Transverse colon (tissue), 4 donors: ENCODE measurements at regions not wholly inside any gene's neighbourhood (a gene's known extent, or its start where the extent isn't known, plus 50 kb on each side); places are given as distances from the start of the nearest gene placed in this dataset.

Experiments
- DNase-seq: peaks from one replicate; pipeline ENCODE4 v3.0.0-alpha.2; 2019
- H3K27ac ChIP-seq, 4 donors: fragments of 200-600 bp; sonication (generic); 2 replicates each; pipeline ENCODE4 v1.5.1; 2016 to 2018; ENCODE audit warnings: inconsistent platforms in 4 of 4
- H3K27me3 ChIP-seq: fragments of 200-600 bp; sonication (generic); 2 replicates; pipeline ENCODE4 v1.5.1; 2017; ENCODE audit warnings: inconsistent platforms
- H3K36me3 ChIP-seq, 4 donors: fragments of 200-600 bp; sonication (generic); 2 replicates each; pipeline ENCODE4 v1.5.1; 2017 to 2019; ENCODE audit warnings: inconsistent platforms in 4 of 4
- H3K4me1 ChIP-seq, 4 donors: fragments of 200-600 bp; sonication (generic); 2 replicates each; pipeline ENCODE4 v1.5.1; 2017 to 2020; ENCODE audit warnings: inconsistent platforms in 4 of 4
- H3K4me3 ChIP-seq, 4 donors: fragments of 200-600 bp; sonication (generic); 1 replicate in 1 of 4; 2 replicates in 3 of 4; pipeline versions ENCODE4 v1.5.1 to v1.6.1; 2017 to 2019; ENCODE audit warnings: inconsistent platforms in 4 of 4
- H3K9me3 ChIP-seq, 2 donors: fragments of 200-600 bp; sonication (generic); 2 replicates each; pipeline ENCODE4 v1.5.1; 2017 to 2019; ENCODE audit warnings: inconsistent platforms in 2 of 2
- EP300 ChIP-seq: sonication (generic); formaldehyde crosslinking; IDR thresholded peaks from one replicate; pipeline ENCODE4 v1.6.1; 2017; ENCODE audit warnings: antibody characterized with exemption, low read depth
- POLR2A ChIP-seq: fragments of 450-650 bp; IDR thresholded peaks from one replicate; pipeline ENCODE4 v1.6.1; 2016; ENCODE audit warnings: antibody characterized with exemption, mild to moderate bottlenecking, moderate library complexity
- POLR2AphosphoS5 ChIP-seq, 3 donors: sonication (generic); formaldehyde crosslinking; IDR thresholded peaks; one replicate each; pipeline ENCODE4 v1.6.1; 2016; ENCODE audit warnings: antibody characterized with exemption in 3 of 3
- WGBS, 2 donors: methylation state at CpG; one replicate each; pipeline ENCODE4 v1.1.5; 2018; ENCODE audit warnings: low coverage in 1 of 2; 5-methylcytosine and 5-hydroxymethylcytosine counted together
- in situ Hi-C, 4 donors: fragments of 200-750 bp; cut with MboI; loops; one replicate each; pipeline versions ENCODE4 v1.15.0 to v1.15.1; 2017; ENCODE audit warnings: low sequenced_read_pairs in 3 of 4, low pct_ligation_motif_present in 1 of 4, low pct_unique_long_range_greater_than_20kb in 1 of 4
- intact Hi-C: fragments of 100-400 bp; cut with DNase I; formaldehyde crosslinking; loops from one replicate; pipeline ENCODE4 v1.15.1; 2023; ENCODE audit warnings: low total_unique reads
- TF ChIP-seq, protein P1 (sequence below), 5 experiments: fragments of 200-600 bp in 3 of 5; fragments of 450-650 bp in 2 of 5; sonication (generic) in 3 of 5; IDR thresholded peaks; 1 replicate in 2 of 5; 2 replicates in 3 of 5; pipeline ENCODE4 v1.5.1; 2016 to 2017; ENCODE audit warnings: antibody characterized with exemption in 5 of 5, inconsistent platforms in 3 of 5, mild to moderate bottlenecking in 2 of 5, moderate library complexity in 1 of 5

DNA sequence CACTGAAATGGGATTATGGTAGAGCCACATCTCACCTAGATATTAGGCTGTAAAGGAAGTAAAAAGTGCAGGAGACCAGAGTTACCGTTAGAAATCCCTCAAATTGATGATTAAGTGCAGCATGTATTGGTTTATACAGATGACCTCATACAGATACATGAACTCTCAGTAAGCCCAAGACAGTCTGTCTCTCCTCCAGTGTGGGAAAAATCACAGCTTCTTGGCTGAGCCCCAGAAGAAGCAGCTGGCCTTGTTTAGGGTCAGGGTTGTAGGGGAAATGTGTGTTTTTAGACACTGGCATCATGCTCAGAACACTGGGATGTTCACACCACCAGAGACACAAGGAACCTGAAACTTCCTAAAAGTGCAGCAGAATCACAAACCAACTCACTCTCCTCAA is 135.9 kb downstream of the KATNIP start:
- TF ChIP-seq, protein P1, sequence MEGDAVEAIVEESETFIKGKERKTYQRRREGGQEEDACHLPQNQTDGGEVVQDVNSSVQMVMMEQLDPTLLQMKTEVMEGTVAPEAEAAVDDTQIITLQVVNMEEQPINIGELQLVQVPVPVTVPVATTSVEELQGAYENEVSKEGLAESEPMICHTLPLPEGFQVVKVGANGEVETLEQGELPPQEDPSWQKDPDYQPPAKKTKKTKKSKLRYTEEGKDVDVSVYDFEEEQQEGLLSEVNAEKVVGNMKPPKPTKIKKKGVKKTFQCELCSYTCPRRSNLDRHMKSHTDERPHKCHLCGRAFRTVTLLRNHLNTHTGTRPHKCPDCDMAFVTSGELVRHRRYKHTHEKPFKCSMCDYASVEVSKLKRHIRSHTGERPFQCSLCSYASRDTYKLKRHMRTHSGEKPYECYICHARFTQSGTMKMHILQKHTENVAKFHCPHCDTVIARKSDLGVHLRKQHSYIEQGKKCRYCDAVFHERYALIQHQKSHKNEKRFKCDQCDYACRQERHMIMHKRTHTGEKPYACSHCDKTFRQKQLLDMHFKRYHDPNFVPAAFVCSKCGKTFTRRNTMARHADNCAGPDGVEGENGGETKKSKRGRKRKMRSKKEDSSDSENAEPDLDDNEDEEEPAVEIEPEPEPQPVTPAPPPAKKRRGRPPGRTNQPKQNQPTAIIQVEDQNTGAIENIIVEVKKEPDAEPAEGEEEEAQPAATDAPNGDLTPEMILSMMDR (IDR thresholded peaks at IDR 0.05), result no peak
- TF ChIP-seq POLR2AphosphoS5 (IDR thresholded peaks at IDR 0.05), result no peak
- Histone ChIP-seq H3K27ac (no peak overlapping the region), H3K36me3 (peaks cover 0 to 8% (median 0%) of the 10 kb centered on the region in 4 donors), H3K9me3 (no peaks in the 10 kb centered on the region), H3K4me3 (no peak overlapping the region), H3K27me3 (no peaks in the 10 kb centered on the region), H3K4me1 (peaks cover 0 to 7% (median 0%) of the 10 kb centered on the region in 4 donors)
- peak; percentile 10 for DNase-seq
- intact Hi-C loops, result no loop called here
- 67 to 70% methylated on average over 1 of the region's 1 CpG for WGBS, 2 donors
- in situ Hi-C loops, result no loop called here

DNA sequence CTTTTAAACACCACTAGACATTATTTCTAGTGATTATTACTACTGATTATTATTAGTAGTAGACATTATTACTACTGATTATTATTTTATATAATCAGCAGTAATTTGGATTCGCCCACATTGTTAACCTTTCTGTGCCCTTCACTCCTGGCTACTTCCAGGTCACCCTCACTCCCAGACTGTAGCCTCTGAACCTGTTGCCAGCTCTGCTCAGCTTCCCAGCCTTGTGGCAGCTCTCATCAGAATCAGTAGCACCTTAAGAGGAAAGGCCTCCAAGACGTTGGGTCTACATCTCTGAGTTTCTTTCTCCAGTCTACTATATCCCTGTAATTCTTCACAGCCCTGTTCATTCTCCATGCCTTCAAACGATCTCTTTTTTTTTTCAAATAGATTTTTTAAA is 137.0 kb downstream of the KATNIP start:
- no peaks in the 10 kb centered on the region for H3K9me3 ChIP-seq
- H3K4me3 ChIP-seq, result no peak overlapping the region
- H3K27ac ChIP-seq, result no peak overlapping the region
- in situ Hi-C loops (no loop called here), intact Hi-C loops (no loop called here)
- H3K4me1 ChIP-seq, result peaks cover 0 to 7% (median 0%) of the 10 kb centered on the region in 4 donors
- TF ChIP-seq POLR2A (no peak), EP300 (no peak), POLR2AphosphoS5 (IDR thresholded peaks at IDR 0.05) (no peak)
- TF ChIP-seq, protein P1 (IDR thresholded peaks at IDR 0.05), result no peak
- 65 to 74% methylated on average over 3 of the region's 3 CpGs for WGBS, 2 donors
- peaks cover 0 to 1% (median 0%) of the 10 kb centered on the region in 4 donors for H3K36me3 ChIP-seq
- no peak for DNase-seq
- H3K27me3 ChIP-seq, result no peaks in the 10 kb centered on the region

- H3K9me3 ChIP-seq, result no peaks in the 10 kb centered on the region
- DNase-seq, result no peak
- H3K36me3 ChIP-seq, result no peaks in the 10 kb centered on the region
- TF ChIP-seq EP300 (no peak), POLR2A (no peak), POLR2AphosphoS5 (IDR thresholded peaks at IDR 0.05) (no peak)
- TF ChIP-seq, protein P1 (IDR thresholded peaks at IDR 0.05), result no peak
- H3K27me3 ChIP-seq, result no peaks in the 10 kb centered on the region
- peaks cover 0 to 7% (median 0%) of the 10 kb centered on the region in 4 donors for H3K4me1 ChIP-seq
- no peak overlapping the region for H3K27ac ChIP-seq
- WGBS, 2 donors, result 94 to 100% methylated on average over 1 to 2 of the region's 2 CpGs
- intact Hi-C loops, result no loop called here
- in situ Hi-C loops, result no loop called here
- H3K4me3 ChIP-seq, result no peak overlapping the region
Observed at GRCh38 chr16:27687605-27688004, 137.7 kb downstream of the KATNIP start.

DNA sequence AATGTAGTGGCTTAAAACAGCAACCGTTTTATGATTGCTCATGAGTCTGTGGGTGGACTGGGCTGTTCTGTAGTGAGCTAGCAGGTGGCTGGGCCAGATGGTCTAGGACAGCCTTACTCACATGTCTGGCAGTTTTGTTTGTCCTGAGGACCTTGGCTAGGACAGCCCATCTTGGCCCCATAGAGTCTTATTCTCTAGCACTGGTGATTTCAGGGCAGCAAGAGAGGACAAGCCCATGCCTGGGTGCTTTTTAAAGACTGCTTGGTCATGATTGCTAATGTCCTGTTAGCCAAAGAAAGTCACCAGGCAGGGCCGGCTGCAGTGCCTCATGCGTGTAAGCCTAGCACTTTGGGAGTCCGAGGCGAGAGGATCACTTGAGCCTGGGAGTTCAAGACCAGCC is 139.8 kb downstream of the KATNIP start:
- no peaks in the 10 kb centered on the region for H3K36me3 ChIP-seq
- DNase-seq, result no peak
- no peaks in the 10 kb centered on the region for H3K9me3 ChIP-seq
- TF ChIP-seq POLR2A (no peak), POLR2AphosphoS5 (IDR thresholded peaks at IDR 0.05) (no peak), EP300 (no peak)
- TF ChIP-seq, protein P1 (IDR thresholded peaks at IDR 0.05), result no peak
- 90% methylated on average over 5 of the region's 5 CpGs; no CpG with 5 or more reads in 1 of the 2 donors for WGBS, 2 donors
- no peak overlapping the region for H3K27ac ChIP-seq
- in situ Hi-C loops, result no loop called here
- no peaks in the 10 kb centered on the region for H3K27me3 ChIP-seq
- intact Hi-C loops, result no loop called here
- peaks cover 0 to 7% (median 0%) of the 10 kb centered on the region in 4 donors for H3K4me1 ChIP-seq
- no peak overlapping the region for H3K4me3 ChIP-seq
